ENCODE measurements at regions not wholly inside any gene's neighbourhood (a gene's known extent, or its start where the extent isn't known, plus 50 kb on each side); places are given as distances from the start of the nearest gene placed in this dataset.

- H3K27me3 Mint-ChIP-seq (ENCODE audit: insufficient read depth), result no peaks in the 10 kb centered on the region
- H3K27ac Mint-ChIP-seq, result no peak overlapping the region
- no peak for TF ChIP-seq CTCF (IDR thresholded peaks at IDR 0.05)
- DNase-seq, result no peak
- peaks cover 28% of the 10 kb centered on the region for H3K4me1 Mint-ChIP-seq (ENCODE audit: low read depth)
- H3K4me3 Mint-ChIP-seq, result no peak overlapping the region
- peaks cover 21% of the 10 kb centered on the region for H3K36me3 Mint-ChIP-seq (ENCODE audit: low read depth)
- peaks cover 14% of the 10 kb centered on the region for H3K9me3 Mint-ChIP-seq
Observed at GRCh38 chr2:63768051-63768450, 73.6 kb upstream of the UGP2 start.

- Mint-ChIP-seq H3K4me3 (no peak overlapping the region), H3K4me1 (ENCODE audit: low read depth) (peaks cover 9% of the 10 kb centered on the region), H3K27ac (no peak overlapping the region), H3K9me3 (peaks cover 14% of the 10 kb centered on the region), H3K36me3 (ENCODE audit: low read depth) (peaks cover 21% of the 10 kb centered on the region), H3K27me3 (ENCODE audit: insufficient read depth) (no peaks in the 10 kb centered on the region)
- no peak for DNase-seq
- TF ChIP-seq CTCF (IDR thresholded peaks at IDR 0.05), result no peak
Observed at GRCh38 chr2:63769915-63770314, 71.8 kb upstream of the UGP2 start.

GRCh38 chr2:63772061-63772460 lies 69.6 kb upstream of the UGP2 start:
- H3K4me3 Mint-ChIP-seq, result no peak overlapping the region

GRCh38 chr2:63775191-63775590 lies 66.5 kb upstream of the UGP2 start:
- Mint-ChIP-seq H3K36me3 (ENCODE audit: low read depth) (0 out of 2 replicates have a peak, but pooled peaks cover 4% of the 10 kb centered on the region), H3K4me1 (ENCODE audit: low read depth) (peaks cover 6% of the 10 kb centered on the region; the same call in 1 of the 2 replicates), H3K9me3 (no peaks in the 10 kb centered on the region), H3K4me3 (no peak overlapping the region), H3K27me3 (ENCODE audit: insufficient read depth) (no peaks in the 10 kb centered on the region), H3K27ac (no peak overlapping the region)
- DNase-seq, result no peak
- TF ChIP-seq CTCF (IDR thresholded peaks at IDR 0.05), result no peak

More at GRCh38 chr2:63772061-63772460, 69.6 kb upstream of the UGP2 start:
- peaks cover 17% of the 10 kb centered on the region for H3K36me3 Mint-ChIP-seq (ENCODE audit: low read depth)
- H3K4me1 Mint-ChIP-seq (ENCODE audit: low read depth), result peaks cover 6% of the 10 kb centered on the region; the same call in 1 of the 2 replicates
- no peaks in the 10 kb centered on the region for H3K27me3 Mint-ChIP-seq (ENCODE audit: insufficient read depth)
- no peak for TF ChIP-seq CTCF (IDR thresholded peaks at IDR 0.05)
- no peak overlapping the region for H3K27ac Mint-ChIP-seq
- DNase-seq, result no peak
- H3K9me3 Mint-ChIP-seq, result peaks cover 8% of the 10 kb centered on the region

- Mint-ChIP-seq H3K9me3 (no peaks in the 10 kb centered on the region), H3K36me3 (ENCODE audit: low read depth) (0 out of 2 replicates have a peak, but pooled peaks cover 4% of the 10 kb centered on the region), H3K4me1 (ENCODE audit: low read depth) (peaks cover 17% of the 10 kb centered on the region), H3K4me3 (no peak overlapping the region), H3K27me3 (ENCODE audit: insufficient read depth) (no peaks in the 10 kb centered on the region), H3K27ac (no peak overlapping the region)
- DNase-seq, result no peak
- TF ChIP-seq CTCF (IDR thresholded peaks at IDR 0.05), result no peak
Observed at GRCh38 chr2:63776382-63776781, 65.3 kb upstream of the UGP2 start.

GRCh38 chr2:63777816-63778215 lies 63.9 kb upstream of the UGP2 start:
- Mint-ChIP-seq H3K27ac (no peak overlapping the region), H3K27me3 (ENCODE audit: insufficient read depth) (no peaks in the 10 kb centered on the region), H3K4me3 (no peak overlapping the region), H3K4me1 (ENCODE audit: low read depth) (peaks cover 12% of the 10 kb centered on the region), H3K36me3 (ENCODE audit: low read depth) (0 out of 2 replicates have a peak, but pooled peaks cover 4% of the 10 kb centered on the region), H3K9me3 (no peaks in the 10 kb centered on the region)
- TF ChIP-seq CTCF (IDR thresholded peaks at IDR 0.05), result no peak
- no peak for DNase-seq

Measured in HFFc6 (cell line).